ENCODE measurements at regions not wholly inside any gene's neighbourhood (a gene's known extent, or its start where the extent isn't known, plus 50 kb on each side); places are given as distances from the start of the nearest gene placed in this dataset.

DNA sequence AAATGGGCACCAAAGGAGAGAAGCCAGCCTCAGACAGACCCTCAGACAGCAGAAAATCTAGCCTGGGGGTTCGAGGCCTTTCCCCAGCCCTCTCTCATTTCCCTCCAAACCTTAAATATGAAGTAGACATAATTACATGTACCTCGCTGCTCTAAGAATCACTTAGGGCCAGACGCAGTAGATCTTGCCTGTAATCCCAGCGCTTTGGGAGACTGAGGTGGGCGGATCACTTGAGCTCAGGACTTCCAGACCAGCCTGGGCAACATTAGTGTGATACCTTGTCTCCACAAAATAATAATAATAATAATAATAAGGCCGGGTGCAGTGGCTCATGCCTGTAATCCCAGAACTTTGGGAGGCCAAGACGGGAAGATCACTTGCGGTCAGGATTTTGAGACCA lies 52.1 kb upstream of the WNT7B start:
- Histone ChIP-seq H3K27me3 (ENCODE audit: insufficient read depth, low read length, poor library complexity, severe bottlenecking) (no peaks in the 10 kb centered on the region), H3K4me2 (ENCODE audit: low read depth, low read length, poor library complexity, severe bottlenecking) (no peak overlapping the region), H3K9me2 (replicated peaks; ENCODE audit: low read depth, low read length) (no peaks in the 10 kb centered on the region), H3K9me3 (ENCODE audit: insufficient read depth, low read depth, low read length) (no peaks in the 10 kb centered on the region), H3K79me2 (ENCODE audit: insufficient read depth, low read length) (no peaks in the 10 kb centered on the region), H3K4me1 (ENCODE audit: insufficient read depth, low read length, poor library complexity, severe bottlenecking) (peaks cover 5% of the 10 kb centered on the region), H3F3A (ENCODE audit: low read depth) (0 out of 2 replicates have a peak, but pooled peaks cover 5% of the 10 kb centered on the region), H3K36me3 (ENCODE audit: insufficient read depth, low read length) (no peaks in the 10 kb centered on the region), H3K4me3 (ENCODE audit: low read length, poor library complexity, severe bottlenecking) (no peak overlapping the region), H3K9ac (ENCODE audit: low read depth, low read length, poor library complexity, severe bottlenecking) (no peak overlapping the region), H2AFZ (ENCODE audit: low read length) (no peak overlapping the region), H4K20me1 (ENCODE audit: insufficient read depth, low read length, poor library complexity, severe bottlenecking) (no peaks in the 10 kb centered on the region)
- TF ChIP-seq, protein P1, sequence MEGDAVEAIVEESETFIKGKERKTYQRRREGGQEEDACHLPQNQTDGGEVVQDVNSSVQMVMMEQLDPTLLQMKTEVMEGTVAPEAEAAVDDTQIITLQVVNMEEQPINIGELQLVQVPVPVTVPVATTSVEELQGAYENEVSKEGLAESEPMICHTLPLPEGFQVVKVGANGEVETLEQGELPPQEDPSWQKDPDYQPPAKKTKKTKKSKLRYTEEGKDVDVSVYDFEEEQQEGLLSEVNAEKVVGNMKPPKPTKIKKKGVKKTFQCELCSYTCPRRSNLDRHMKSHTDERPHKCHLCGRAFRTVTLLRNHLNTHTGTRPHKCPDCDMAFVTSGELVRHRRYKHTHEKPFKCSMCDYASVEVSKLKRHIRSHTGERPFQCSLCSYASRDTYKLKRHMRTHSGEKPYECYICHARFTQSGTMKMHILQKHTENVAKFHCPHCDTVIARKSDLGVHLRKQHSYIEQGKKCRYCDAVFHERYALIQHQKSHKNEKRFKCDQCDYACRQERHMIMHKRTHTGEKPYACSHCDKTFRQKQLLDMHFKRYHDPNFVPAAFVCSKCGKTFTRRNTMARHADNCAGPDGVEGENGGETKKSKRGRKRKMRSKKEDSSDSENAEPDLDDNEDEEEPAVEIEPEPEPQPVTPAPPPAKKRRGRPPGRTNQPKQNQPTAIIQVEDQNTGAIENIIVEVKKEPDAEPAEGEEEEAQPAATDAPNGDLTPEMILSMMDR (conservative IDR thresholded peaks at IDR 0.05; ENCODE audit: low read length) = no peak
- no peak for TF ChIP-seq EZH2phosphoT487 (IDR thresholded peaks at IDR 0.05; ENCODE audit: borderline replicate concordance)

DNA sequence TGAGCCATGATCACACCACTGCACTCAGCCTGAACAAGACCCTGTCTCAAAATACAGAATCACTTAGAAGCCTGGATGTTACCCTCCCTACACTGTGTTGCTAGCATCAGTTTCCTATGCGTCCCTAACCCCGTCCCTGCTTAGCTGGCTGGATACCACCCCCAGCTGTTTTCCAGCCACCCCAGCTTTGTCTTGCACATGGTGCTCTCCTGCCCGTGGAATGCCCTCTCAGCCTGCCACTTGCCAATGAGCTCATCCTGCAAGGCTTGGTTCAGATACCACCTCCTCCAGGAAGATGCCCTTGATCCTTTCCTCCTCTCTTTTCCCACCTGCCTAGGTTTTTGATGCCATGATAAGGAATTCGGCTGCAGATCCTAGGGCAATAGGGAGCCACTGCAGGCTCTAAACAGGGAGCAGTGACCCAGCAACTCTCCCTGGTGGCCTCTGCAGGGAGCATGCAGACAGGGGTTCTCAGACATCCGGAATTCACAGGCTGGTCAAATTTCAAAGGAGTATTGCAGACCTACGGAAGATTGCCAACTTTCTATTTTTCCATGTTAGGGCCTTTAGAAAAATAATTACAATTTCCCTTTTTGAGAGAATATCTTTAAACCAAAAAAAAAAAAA lies 52.7 kb upstream of the WNT7B start:
- H3K4me2 ChIP-seq (ENCODE audit: low read depth, low read length, poor library complexity, severe bottlenecking) = no peak overlapping the region
- H3K4me1 ChIP-seq (ENCODE audit: insufficient read depth, low read length, poor library complexity, severe bottlenecking) = peaks cover 6% of the 10 kb centered on the region
- H3K4me3 ChIP-seq (ENCODE audit: low read length, poor library complexity, severe bottlenecking) = no peak overlapping the region
- no peak for TF ChIP-seq EZH2phosphoT487 (IDR thresholded peaks at IDR 0.05; ENCODE audit: borderline replicate concordance)
- TF ChIP-seq, protein P1 (conservative IDR thresholded peaks at IDR 0.05; ENCODE audit: low read length) = no peak
- H3F3A ChIP-seq (ENCODE audit: low read depth) = 0 out of 2 replicates have a peak, but pooled peaks cover 5% of the 10 kb centered on the region
- no peaks in the 10 kb centered on the region for H3K79me2 ChIP-seq (ENCODE audit: insufficient read depth, low read length)
- H3K27me3 ChIP-seq (ENCODE audit: insufficient read depth, low read length, poor library complexity, severe bottlenecking) = no peaks in the 10 kb centered on the region
- H3K36me3 ChIP-seq (ENCODE audit: insufficient read depth, low read length) = no peaks in the 10 kb centered on the region
- no peaks in the 10 kb centered on the region for H3K9me2 ChIP-seq (replicated peaks; ENCODE audit: low read depth, low read length)
- H3K9ac ChIP-seq (ENCODE audit: low read depth, low read length, poor library complexity, severe bottlenecking) = no peak overlapping the region
- H2AFZ ChIP-seq (ENCODE audit: low read length) = no peak overlapping the region
- H4K20me1 ChIP-seq (ENCODE audit: insufficient read depth, low read length, poor library complexity, severe bottlenecking) = no peaks in the 10 kb centered on the region
- no peaks in the 10 kb centered on the region for H3K9me3 ChIP-seq (ENCODE audit: insufficient read depth, low read depth, low read length)

DNA sequence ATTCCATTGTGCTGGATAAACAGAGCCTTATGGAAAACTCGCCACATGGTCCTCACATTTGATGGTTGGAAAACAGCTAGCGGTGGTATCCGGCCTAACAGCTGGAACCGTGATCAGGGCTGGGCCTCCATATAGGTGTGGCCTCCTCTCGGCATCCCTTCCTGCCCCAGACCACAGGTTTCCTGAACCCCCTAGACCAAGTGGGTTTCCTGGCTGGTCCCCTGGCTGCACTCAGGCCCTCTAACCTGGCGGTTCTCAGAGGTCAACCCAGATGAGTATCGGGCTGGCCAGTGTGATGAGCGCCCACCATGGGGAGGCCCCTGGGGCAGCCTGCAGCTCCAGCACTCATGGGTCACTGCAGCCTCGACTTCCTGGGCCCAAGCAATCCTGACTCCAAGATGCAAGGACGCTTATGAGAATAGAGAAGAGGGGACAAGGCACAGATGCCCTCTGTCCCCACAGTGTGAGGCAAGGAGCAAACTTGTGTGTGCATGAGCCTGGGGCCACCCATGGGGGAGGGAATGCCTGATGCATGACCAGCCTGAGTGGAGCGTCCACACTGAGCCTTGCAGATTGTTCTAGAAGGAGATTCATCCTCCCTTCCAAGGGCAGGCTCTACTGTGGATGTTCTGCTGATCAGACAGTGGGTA lies 53.4 kb upstream of the WNT7B start:
- Histone ChIP-seq H4K20me1 (ENCODE audit: insufficient read depth, low read length, poor library complexity, severe bottlenecking) (no peaks in the 10 kb centered on the region), H3K79me2 (ENCODE audit: insufficient read depth, low read length) (no peaks in the 10 kb centered on the region), H3K9me2 (replicated peaks; ENCODE audit: low read depth, low read length) (no peaks in the 10 kb centered on the region), H3K4me1 (ENCODE audit: insufficient read depth, low read length, poor library complexity, severe bottlenecking) (peaks cover 13% of the 10 kb centered on the region), H3K9me3 (ENCODE audit: insufficient read depth, low read depth, low read length) (no peaks in the 10 kb centered on the region), H3K4me3 (ENCODE audit: low read length, poor library complexity, severe bottlenecking) (no peak overlapping the region), H3K36me3 (ENCODE audit: insufficient read depth, low read length) (no peaks in the 10 kb centered on the region), H3K27me3 (ENCODE audit: insufficient read depth, low read length, poor library complexity, severe bottlenecking) (no peaks in the 10 kb centered on the region), H2AFZ (ENCODE audit: low read length) (no peak overlapping the region), H3F3A (ENCODE audit: low read depth) (0 out of 2 replicates have a peak, but pooled peaks cover 5% of the 10 kb centered on the region), H3K4me2 (ENCODE audit: low read depth, low read length, poor library complexity, severe bottlenecking) (no peak overlapping the region), H3K9ac (ENCODE audit: low read depth, low read length, poor library complexity, severe bottlenecking) (no peak overlapping the region)
- no peak for TF ChIP-seq EZH2phosphoT487 (IDR thresholded peaks at IDR 0.05; ENCODE audit: borderline replicate concordance)
- TF ChIP-seq, protein P1 (conservative IDR thresholded peaks at IDR 0.05; ENCODE audit: low read length) = no peak
